GM23338 (cell line): ENCODE measurements at regions not wholly inside any gene's neighbourhood (a gene's known extent, or its start where the extent isn't known, plus 50 kb on each side); places are given as distances from the start of the nearest gene placed in this dataset.

Source experiments
- ATAC-seq: fragments of 200-7000 bp; cut with Tn5 transposase; 3 replicates; pipeline ENCODE4 v1.9.1; 2020
- DNase-seq: peaks from one replicate; pipeline ENCODE4 v3.0.0-alpha.2; 2015; ENCODE audit warnings: low spot score
- H2AFZ ChIP-seq: fragments of 200-600 bp; sonication (generic); 2 replicates; pipeline ENCODE4 v1.8.0; 2016; ENCODE audit warnings: antibody characterized with exemption, mild to moderate bottlenecking, moderate library complexity
- H3F3A ChIP-seq: fragments of 200-600 bp; sonication (generic); replicated peaks from 2 replicates; pipeline ENCODE4 v1.8.0; 2017; ENCODE audit warnings: antibody characterized with exemption, mixed run types, low read depth
- H3K27ac ChIP-seq: fragments of 200-600 bp; sonication (generic); 2 replicates; pipeline ENCODE4 v1.6.1; 2016; ENCODE audit warnings: low read depth
- H3K27me3 ChIP-seq: fragments of 200-600 bp; sonication (generic); 2 replicates; pipeline ENCODE4 v1.8.0; 2016; ENCODE audit warnings: mild to moderate bottlenecking, mixed run types, moderate library complexity; ENCODE audit not compliant: insufficient read depth
- H3K36me3 ChIP-seq: fragments of 200-600 bp; sonication (generic); 2 replicates; pipeline ENCODE4 v1.8.0; 2016; ENCODE audit warnings: mild to moderate bottlenecking; ENCODE audit not compliant: insufficient read depth
- H3K4me1 ChIP-seq: fragments of 200-600 bp; sonication (generic); 2 replicates; pipeline ENCODE4 v1.8.0; 2016; ENCODE audit warnings: mild to moderate bottlenecking, moderate library complexity; ENCODE audit not compliant: insufficient read depth
- H3K4me2 ChIP-seq: fragments of 200-600 bp; sonication (generic); 2 replicates; pipeline ENCODE4 v1.7.1; 2017; ENCODE audit warnings: mixed run types
- H3K4me3 ChIP-seq: fragments of 200-600 bp; sonication (generic); 2 replicates; pipeline ENCODE4 v1.6.1; 2016; ENCODE audit warnings: mixed run types
- H3K79me2 ChIP-seq: fragments of 200-600 bp; sonication (generic); replicated peaks from 2 replicates; pipeline ENCODE4 v1.8.0; 2017; ENCODE audit warnings: mild to moderate bottlenecking; ENCODE audit not compliant: insufficient read depth
- H3K9me2 ChIP-seq: fragments of 200-600 bp; sonication (generic); 2 replicates; pipeline ENCODE4 v1.8.0; 2017; ENCODE audit not compliant: insufficient read depth
- H4K20me1 ChIP-seq: fragments of 200-600 bp; sonication (generic); replicated peaks from 2 replicates; pipeline ENCODE4 v1.8.0; 2017; ENCODE audit warnings: mild to moderate bottlenecking; ENCODE audit not compliant: insufficient read depth
- H3K27ac Mint-ChIP-seq: 2 replicates; pipeline ENCODE4 v1.8.0; 2020; ENCODE audit warnings: inconsistent platforms, mild to moderate bottlenecking, moderate library complexity, mixed read lengths
- H3K27me3 Mint-ChIP-seq: 3 replicates; pipeline ENCODE4 v1.8.0; 2022; ENCODE audit warnings: low read depth, mild to moderate bottlenecking, moderate library complexity, mixed read lengths, inconsistent platforms; ENCODE audit not compliant: insufficient read depth, poor library complexity
- H3K36me3 Mint-ChIP-seq: 3 replicates; pipeline ENCODE4 v1.8.0; 2021; ENCODE audit warnings: low read depth, mild to moderate bottlenecking, inconsistent platforms, moderate library complexity, mixed read lengths
- H3K4me1 Mint-ChIP-seq: 3 replicates; pipeline ENCODE4 v1.8.0; 2020; ENCODE audit warnings: mild to moderate bottlenecking, inconsistent platforms, mixed read lengths
- H3K4me3 Mint-ChIP-seq: 3 replicates; pipeline ENCODE4 v1.8.0; 2021; ENCODE audit warnings: moderate library complexity, mild to moderate bottlenecking, inconsistent platforms, mixed read lengths
- H3K9me3 Mint-ChIP-seq: 3 replicates; pipeline ENCODE4 v1.8.0; 2020; ENCODE audit warnings: moderate library complexity, mild to moderate bottlenecking, inconsistent platforms, mixed read lengths
- CREB1 ChIP-seq: fragments of 250-450 bp; sonication (Bioruptor Pico); IDR thresholded peaks from 2 replicates; pipeline ENCODE4 v1.5.0; 2020; ENCODE audit warnings: low read depth, mild to moderate bottlenecking, moderate library complexity
- EZH2 ChIP-seq: fragments of 200-600 bp; sonication (generic); IDR thresholded peaks from one replicate; pipeline ENCODE4 v1.8.0; 2017; ENCODE audit warnings: antibody characterized with exemption, mild to moderate bottlenecking, low read depth; ENCODE audit not compliant: unreplicated experiment
- NANOG ChIP-seq: IDR thresholded peaks from 2 replicates; pipeline ENCODE4 v1.6.1; 2016; ENCODE audit warnings: antibody characterized with exemption, borderline replicate concordance
- STAT1 ChIP-seq: IDR thresholded peaks from one replicate; pipeline ENCODE4 v1.6.1; 2016; ENCODE audit warnings: antibody characterized with exemption; ENCODE audit not compliant: unreplicated experiment
- ZNF331 ChIP-seq: fragments of 250-450 bp; sonication (Bioruptor Pico); IDR thresholded peaks from 2 replicates; pipeline ENCODE4 v1.5.0; 2020; ENCODE audit warnings: low read depth, mild to moderate bottlenecking, moderate library complexity
- TF ChIP-seq, protein P1 (sequence below): fragments of 250-450 bp; sonication (Bioruptor Pico); IDR thresholded peaks from 2 replicates; pipeline ENCODE4 v1.5.0; 2020; ENCODE audit warnings: mild to moderate bottlenecking, moderate library complexity

DNA sequence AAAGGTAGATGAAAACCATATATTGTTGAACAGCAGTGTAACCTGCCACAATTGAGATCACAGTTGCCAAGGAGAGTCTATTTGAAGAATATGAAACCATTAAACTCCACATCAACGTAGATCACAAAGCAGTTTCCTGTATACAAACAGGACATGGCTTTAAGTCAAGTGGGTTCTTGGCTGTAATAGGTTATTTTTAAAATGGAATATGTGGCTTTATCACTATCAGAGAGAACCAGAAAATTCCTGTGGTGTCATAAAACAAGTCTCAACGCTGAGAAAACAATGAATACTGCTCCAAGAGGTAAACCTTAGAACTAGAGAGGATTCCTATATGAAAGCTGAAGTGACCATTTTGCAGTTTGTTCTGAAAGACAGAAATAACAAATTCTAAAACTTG, 999.7 kb downstream of the CDH11 start:
- Mint-ChIP-seq H3K36me3 (no peaks in the 10 kb centered on the region), H3K4me3 (no peak overlapping the region), H3K9me3 (no peaks in the 10 kb centered on the region), H3K27ac (no peak overlapping the region), H3K27me3 (peaks cover 2% of the 10 kb centered on the region), H3K4me1 (no peaks in the 10 kb centered on the region)
- H3K36me3 ChIP-seq, result no peaks in the 10 kb centered on the region
- ATAC-seq, result no peak
- H3F3A ChIP-seq, result no peaks in the 10 kb centered on the region
- H4K20me1 ChIP-seq, result no peaks in the 10 kb centered on the region
- no peak overlapping the region for H3K4me3 ChIP-seq
- no peak for DNase-seq
- H3K9me2 ChIP-seq, result no peaks in the 10 kb centered on the region; the same call in 1 of the 2 replicates
- no peaks in the 10 kb centered on the region for H3K27me3 ChIP-seq
- H3K4me1 ChIP-seq, result no peaks in the 10 kb centered on the region
- H2AFZ ChIP-seq, result no peak overlapping the region
- H3K4me2 ChIP-seq, result no peak overlapping the region
- TF ChIP-seq ZNF331 (CRISPR knock-in tag), result no peak
- no peaks in the 10 kb centered on the region for H3K79me2 ChIP-seq
- no peak overlapping the region for H3K27ac ChIP-seq

DNA sequence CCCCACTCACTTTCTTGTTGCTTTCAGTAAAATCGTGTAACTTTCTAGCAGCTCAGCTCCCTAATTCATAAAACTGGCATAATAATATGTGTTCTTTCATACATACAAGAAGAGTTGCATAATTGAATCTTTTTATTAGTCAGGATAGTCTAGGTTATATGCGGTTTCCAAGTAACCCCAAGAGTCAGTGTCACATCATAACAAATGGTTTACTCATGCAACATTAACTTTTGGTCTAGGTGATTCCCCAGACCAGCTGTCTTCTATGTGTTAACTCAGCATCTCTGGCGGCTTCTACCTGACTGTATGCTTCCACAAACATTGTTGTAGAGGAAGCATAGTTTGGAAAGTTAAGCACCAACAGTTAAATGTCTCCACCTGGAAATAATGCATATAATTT, 1000.4 kb downstream of the CDH11 start:
- no peak overlapping the region for H2AFZ ChIP-seq
- H3K36me3 ChIP-seq, result no peaks in the 10 kb centered on the region
- no peak for ATAC-seq
- no peak overlapping the region for H3K27ac ChIP-seq
- H4K20me1 ChIP-seq, result no peaks in the 10 kb centered on the region
- Mint-ChIP-seq H3K27me3 (peaks cover 2% of the 10 kb centered on the region), H3K4me3 (no peak overlapping the region), H3K4me1 (no peaks in the 10 kb centered on the region), H3K36me3 (no peaks in the 10 kb centered on the region), H3K9me3 (no peaks in the 10 kb centered on the region), H3K27ac (no peak overlapping the region)
- H3K9me2 ChIP-seq, result no peaks in the 10 kb centered on the region; the same call in 1 of the 2 replicates
- H3K4me3 ChIP-seq, result no peak overlapping the region
- no peaks in the 10 kb centered on the region for H3K79me2 ChIP-seq
- H3F3A ChIP-seq, result no peaks in the 10 kb centered on the region
- TF ChIP-seq ZNF331 (CRISPR knock-in tag) (no peak), NANOG (no peak), CREB1 (CRISPR knock-in tag) (no peak), STAT1 (no peak), EZH2 (no peak)
- TF ChIP-seq, protein P1, sequence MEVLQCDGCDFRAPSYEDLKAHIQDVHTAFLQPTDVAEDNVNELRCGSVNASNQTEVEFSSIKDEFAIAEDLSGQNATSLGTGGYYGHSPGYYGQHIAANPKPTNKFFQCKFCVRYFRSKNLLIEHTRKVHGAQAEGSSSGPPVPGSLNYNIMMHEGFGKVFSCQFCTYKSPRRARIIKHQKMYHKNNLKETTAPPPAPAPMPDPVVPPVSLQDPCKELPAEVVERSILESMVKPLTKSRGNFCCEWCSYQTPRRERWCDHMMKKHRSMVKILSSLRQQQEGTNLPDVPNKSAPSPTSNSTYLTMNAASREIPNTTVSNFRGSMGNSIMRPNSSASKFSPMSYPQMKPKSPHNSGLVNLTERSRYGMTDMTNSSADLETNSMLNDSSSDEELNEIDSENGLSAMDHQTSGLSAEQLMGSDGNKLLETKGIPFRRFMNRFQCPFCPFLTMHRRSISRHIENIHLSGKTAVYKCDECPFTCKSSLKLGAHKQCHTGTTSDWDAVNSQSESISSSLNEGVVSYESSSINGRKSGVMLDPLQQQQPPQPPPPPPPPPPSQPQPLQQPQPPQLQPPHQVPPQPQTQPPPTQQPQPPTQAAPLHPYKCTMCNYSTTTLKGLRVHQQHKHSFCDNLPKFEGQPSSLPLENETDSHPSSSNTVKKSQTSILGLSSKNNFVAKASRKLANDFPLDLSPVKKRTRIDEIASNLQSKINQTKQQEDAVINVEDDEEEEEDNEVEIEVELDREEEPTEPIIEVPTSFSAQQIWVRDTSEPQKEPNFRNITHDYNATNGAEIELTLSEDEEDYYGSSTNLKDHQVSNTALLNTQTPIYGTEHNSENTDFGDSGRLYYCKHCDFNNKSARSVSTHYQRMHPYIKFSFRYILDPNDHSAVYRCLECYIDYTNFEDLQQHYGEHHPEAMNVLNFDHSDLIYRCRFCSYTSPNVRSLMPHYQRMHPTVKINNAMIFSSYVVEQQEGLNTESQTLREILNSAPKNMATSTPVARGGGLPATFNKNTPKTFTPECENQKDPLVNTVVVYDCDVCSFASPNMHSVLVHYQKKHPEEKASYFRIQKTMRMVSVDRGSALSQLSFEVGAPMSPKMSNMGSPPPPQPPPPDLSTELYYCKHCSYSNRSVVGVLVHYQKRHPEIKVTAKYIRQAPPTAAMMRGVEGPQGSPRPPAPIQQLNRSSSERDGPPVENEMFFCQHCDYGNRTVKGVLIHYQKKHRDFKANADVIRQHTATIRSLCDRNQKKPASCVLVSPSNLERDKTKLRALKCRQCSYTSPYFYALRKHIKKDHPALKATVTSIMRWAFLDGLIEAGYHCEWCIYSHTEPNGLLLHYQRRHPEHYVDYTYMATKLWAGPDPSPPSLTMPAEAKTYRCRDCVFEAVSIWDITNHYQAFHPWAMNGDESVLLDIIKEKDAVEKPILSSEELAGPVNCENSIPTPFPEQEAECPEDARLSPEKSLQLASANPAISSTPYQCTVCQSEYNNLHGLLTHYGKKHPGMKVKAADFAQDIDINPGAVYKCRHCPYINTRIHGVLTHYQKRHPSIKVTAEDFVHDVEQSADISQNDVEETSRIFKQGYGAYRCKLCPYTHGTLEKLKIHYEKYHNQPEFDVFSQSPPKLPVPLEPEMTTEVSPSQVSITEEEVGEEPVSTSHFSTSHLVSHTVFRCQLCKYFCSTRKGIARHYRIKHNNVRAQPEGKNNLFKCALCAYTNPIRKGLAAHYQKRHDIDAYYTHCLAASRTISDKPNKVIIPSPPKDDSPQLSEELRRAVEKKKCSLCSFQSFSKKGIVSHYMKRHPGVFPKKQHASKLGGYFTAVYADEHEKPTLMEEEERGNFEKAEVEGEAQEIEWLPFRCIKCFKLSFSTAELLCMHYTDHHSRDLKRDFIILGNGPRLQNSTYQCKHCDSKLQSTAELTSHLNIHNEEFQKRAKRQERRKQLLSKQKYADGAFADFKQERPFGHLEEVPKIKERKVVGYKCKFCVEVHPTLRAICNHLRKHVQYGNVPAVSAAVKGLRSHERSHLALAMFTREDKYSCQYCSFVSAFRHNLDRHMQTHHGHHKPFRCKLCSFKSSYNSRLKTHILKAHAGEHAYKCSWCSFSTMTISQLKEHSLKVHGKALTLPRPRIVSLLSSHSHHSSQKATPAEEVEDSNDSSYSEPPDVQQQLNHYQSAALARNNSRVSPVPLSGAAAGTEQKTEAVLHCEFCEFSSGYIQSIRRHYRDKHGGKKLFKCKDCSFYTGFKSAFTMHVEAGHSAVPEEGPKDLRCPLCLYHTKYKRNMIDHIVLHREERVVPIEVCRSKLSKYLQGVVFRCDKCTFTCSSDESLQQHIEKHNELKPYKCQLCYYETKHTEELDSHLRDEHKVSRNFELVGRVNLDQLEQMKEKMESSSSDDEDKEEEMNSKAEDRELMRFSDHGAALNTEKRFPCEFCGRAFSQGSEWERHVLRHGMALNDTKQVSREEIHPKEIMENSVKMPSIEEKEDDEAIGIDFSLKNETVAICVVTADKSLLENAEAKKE, result no peak
- no peak for DNase-seq
- H3K4me1 ChIP-seq, result no peaks in the 10 kb centered on the region
- H3K27me3 ChIP-seq, result no peaks in the 10 kb centered on the region
- no peak overlapping the region for H3K4me2 ChIP-seq
